ENCODE measurements at regions not wholly inside any gene's neighbourhood (a gene's known extent, or its start where the extent isn't known, plus 50 kb on each side); places are given as distances from the start of the nearest gene placed in this dataset.

DNA sequence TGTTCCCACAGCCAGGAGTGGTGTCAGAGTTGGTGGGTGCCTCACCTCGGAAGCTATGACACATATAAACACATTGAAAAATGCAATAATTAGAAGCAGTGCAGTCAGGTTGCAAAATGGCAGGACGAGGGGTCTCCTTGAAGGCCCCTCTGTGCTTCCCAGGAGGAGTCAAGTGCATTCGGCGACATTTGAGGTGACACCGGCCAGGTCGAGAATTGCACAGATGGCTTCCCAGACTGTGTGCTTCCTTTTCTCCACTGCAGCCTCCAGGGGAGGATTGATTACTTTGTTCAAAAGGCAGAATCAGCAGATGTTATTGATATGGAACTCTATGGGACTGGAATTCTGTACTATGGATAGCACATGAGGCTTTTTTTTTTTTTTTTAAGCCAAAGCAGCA lies 163.2 kb downstream of the MINAR1 start:
- TF ChIP-seq, protein P1, sequence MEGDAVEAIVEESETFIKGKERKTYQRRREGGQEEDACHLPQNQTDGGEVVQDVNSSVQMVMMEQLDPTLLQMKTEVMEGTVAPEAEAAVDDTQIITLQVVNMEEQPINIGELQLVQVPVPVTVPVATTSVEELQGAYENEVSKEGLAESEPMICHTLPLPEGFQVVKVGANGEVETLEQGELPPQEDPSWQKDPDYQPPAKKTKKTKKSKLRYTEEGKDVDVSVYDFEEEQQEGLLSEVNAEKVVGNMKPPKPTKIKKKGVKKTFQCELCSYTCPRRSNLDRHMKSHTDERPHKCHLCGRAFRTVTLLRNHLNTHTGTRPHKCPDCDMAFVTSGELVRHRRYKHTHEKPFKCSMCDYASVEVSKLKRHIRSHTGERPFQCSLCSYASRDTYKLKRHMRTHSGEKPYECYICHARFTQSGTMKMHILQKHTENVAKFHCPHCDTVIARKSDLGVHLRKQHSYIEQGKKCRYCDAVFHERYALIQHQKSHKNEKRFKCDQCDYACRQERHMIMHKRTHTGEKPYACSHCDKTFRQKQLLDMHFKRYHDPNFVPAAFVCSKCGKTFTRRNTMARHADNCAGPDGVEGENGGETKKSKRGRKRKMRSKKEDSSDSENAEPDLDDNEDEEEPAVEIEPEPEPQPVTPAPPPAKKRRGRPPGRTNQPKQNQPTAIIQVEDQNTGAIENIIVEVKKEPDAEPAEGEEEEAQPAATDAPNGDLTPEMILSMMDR (IDR thresholded peaks at IDR 0.05; ENCODE audit: insufficient read depth, low read length, poor library complexity, severe bottlenecking), result no peak
- DNase-seq (ENCODE audit: extremely low read depth, insufficient read length), result no peak
- H3K36me3 ChIP-seq (ENCODE audit: control insufficient read depth, insufficient read depth, low read length), result no peaks in the 10 kb centered on the region
- no peaks in the 10 kb centered on the region; the same call in 1 of the 2 replicates for H3K27me3 ChIP-seq (replicated peaks; ENCODE audit: control insufficient read depth, insufficient read depth, low read length)
- H3K4me3 ChIP-seq (replicated peaks; ENCODE audit: low read depth, low read length), result no peak overlapping the region

GRCh38 chr15:79595995-79596622 lies 164.0 kb downstream of the MINAR1 start:
- Histone ChIP-seq H3K4me3 (replicated peaks; ENCODE audit: low read depth, low read length) (no peak overlapping the region), H3K27me3 (replicated peaks; ENCODE audit: control insufficient read depth, insufficient read depth, low read length) (peaks cover under 1% of the 10 kb centered on the region; the same call in 1 of the 2 replicates), H3K36me3 (ENCODE audit: control insufficient read depth, insufficient read depth, low read length) (no peaks in the 10 kb centered on the region)
- peak; percentile 34 for DNase-seq (ENCODE audit: extremely low read depth, insufficient read length)
- TF ChIP-seq, protein P1 (IDR thresholded peaks at IDR 0.05; ENCODE audit: insufficient read depth, low read length, poor library complexity, severe bottlenecking), result peak; percentile 100

DNA sequence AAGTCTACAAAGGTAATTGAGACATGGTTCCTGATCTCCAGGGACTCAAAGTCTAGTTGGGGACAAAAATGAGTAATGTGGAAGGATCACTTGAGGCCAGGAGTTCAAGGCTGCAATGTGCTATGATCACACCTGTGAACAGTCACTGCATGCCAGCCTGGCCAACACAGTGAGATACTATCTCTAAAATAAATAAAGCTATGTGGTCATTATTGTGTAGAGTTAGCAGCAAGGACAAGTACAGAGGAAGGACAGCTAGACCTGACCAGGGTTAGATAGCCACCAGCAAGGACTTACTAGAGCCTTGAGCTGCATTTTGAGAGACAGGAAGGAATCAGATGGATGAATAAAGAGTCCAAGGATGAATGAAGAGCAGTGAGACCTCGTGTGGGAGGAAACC lies 166.5 kb downstream of the MINAR1 start:
- Histone ChIP-seq H3K27me3 (replicated peaks; ENCODE audit: control insufficient read depth, insufficient read depth, low read length) (peaks cover 2% of the 10 kb centered on the region; the same call in 1 of the 2 replicates), H3K36me3 (ENCODE audit: control insufficient read depth, insufficient read depth, low read length) (no peaks in the 10 kb centered on the region), H3K4me3 (replicated peaks; ENCODE audit: low read depth, low read length) (no peak overlapping the region)
- no peak for DNase-seq (ENCODE audit: extremely low read depth, insufficient read length)
- TF ChIP-seq, protein P1 (IDR thresholded peaks at IDR 0.05; ENCODE audit: insufficient read depth, low read length, poor library complexity, severe bottlenecking), result no peak

GRCh38 chr15:79601405-79602086 lies 169.4 kb downstream of the MINAR1 start:
- H3K36me3 ChIP-seq (ENCODE audit: control insufficient read depth, insufficient read depth, low read length), result no peaks in the 10 kb centered on the region
- no peak overlapping the region for H3K4me3 ChIP-seq (replicated peaks; ENCODE audit: low read depth, low read length)
- no peak for DNase-seq (ENCODE audit: extremely low read depth, insufficient read length)
- peaks cover 2% of the 10 kb centered on the region for H3K27me3 ChIP-seq (replicated peaks; ENCODE audit: control insufficient read depth, insufficient read depth, low read length)
- TF ChIP-seq, protein P1 (IDR thresholded peaks at IDR 0.05; ENCODE audit: insufficient read depth, low read length, poor library complexity, severe bottlenecking), result no peak

DNA sequence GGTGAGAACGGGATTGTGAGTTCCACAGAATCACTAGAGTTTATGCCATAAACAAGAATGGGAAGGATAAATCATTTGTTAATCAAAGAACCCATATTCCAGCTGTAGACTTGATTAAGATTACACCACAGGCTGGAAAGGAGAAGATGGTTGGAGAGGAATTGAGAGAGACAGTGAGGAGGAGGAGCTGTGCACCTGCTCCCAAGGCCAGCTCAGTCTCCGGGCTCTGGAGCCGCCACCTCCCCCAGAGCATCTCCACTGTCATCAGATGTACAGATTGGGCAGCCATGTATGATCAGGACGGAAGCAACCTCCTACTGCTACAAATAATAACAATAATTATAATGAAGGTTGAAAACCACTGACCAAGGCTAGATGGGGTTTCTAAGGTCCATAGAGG lies 170.0 kb downstream of the MINAR1 start:
- Histone ChIP-seq H3K27me3 (replicated peaks; ENCODE audit: control insufficient read depth, insufficient read depth, low read length) (peaks cover 2% of the 10 kb centered on the region), H3K36me3 (ENCODE audit: control insufficient read depth, insufficient read depth, low read length) (no peaks in the 10 kb centered on the region), H3K4me3 (replicated peaks; ENCODE audit: low read depth, low read length) (no peak overlapping the region)
- TF ChIP-seq, protein P1 (IDR thresholded peaks at IDR 0.05; ENCODE audit: insufficient read depth, low read length, poor library complexity, severe bottlenecking), result no peak
- no peak for DNase-seq (ENCODE audit: extremely low read depth, insufficient read length)
